ENCODE measurements at regions not wholly inside any gene's neighbourhood (a gene's known extent, or its start where the extent isn't known, plus 50 kb on each side); places are given as distances from the start of the nearest gene placed in this dataset.

GRCh38 chr12:105538880-105539279 lies 208.4 kb downstream of the C12orf75 start:
- no peaks in the 10 kb centered on the region for H3K79me2 ChIP-seq (ENCODE audit: low read length)
- peaks cover 8% of the 10 kb centered on the region for H3K9me3 ChIP-seq (ENCODE audit: low read length)
- H3K27ac ChIP-seq (ENCODE audit: low read length) = no peak overlapping the region
- H3K4me2 ChIP-seq (ENCODE audit: low read depth, low read length, poor library complexity, severe bottlenecking) = no peak overlapping the region
- no peaks in the 10 kb centered on the region for H4K20me1 ChIP-seq (ENCODE audit: insufficient read depth, low read depth, low read length)
- H3K9me2 ChIP-seq (replicated peaks; ENCODE audit: insufficient read depth, low read length) = no peaks in the 10 kb centered on the region
- no peak for DNase-seq
- 0 out of 2 replicates have a peak, but pooled peaks cover 3% of the 10 kb centered on the region for H3K27me3 ChIP-seq (ENCODE audit: low read length)
- H3K4me3 ChIP-seq (ENCODE audit: low read length) = no peak overlapping the region
- H3K9ac ChIP-seq (ENCODE audit: low read length) = no peak overlapping the region
- H3K4me1 ChIP-seq (ENCODE audit: low read length) = no peaks in the 10 kb centered on the region
- H2AFZ ChIP-seq (ENCODE audit: low read length) = no peak overlapping the region
- H3K36me3 ChIP-seq (ENCODE audit: insufficient read depth, low read length) = no peaks in the 10 kb centered on the region

- Histone ChIP-seq H3K4me3 (ENCODE audit: low read length) (no peak overlapping the region), H3K9me3 (ENCODE audit: low read length) (peaks cover 4% of the 10 kb centered on the region), H3K9me2 (replicated peaks; ENCODE audit: insufficient read depth, low read length) (no peaks in the 10 kb centered on the region), H3K9ac (ENCODE audit: low read length) (no peak overlapping the region), H3K27ac (ENCODE audit: low read length) (no peak overlapping the region), H3K79me2 (ENCODE audit: low read length) (no peaks in the 10 kb centered on the region), H3K4me1 (ENCODE audit: low read length) (no peaks in the 10 kb centered on the region), H3K4me2 (ENCODE audit: low read depth, low read length, poor library complexity, severe bottlenecking) (no peak overlapping the region), H2AFZ (ENCODE audit: low read length) (no peak overlapping the region), H3K36me3 (ENCODE audit: insufficient read depth, low read length) (no peaks in the 10 kb centered on the region), H3K27me3 (ENCODE audit: low read length) (0 out of 2 replicates have a peak, but pooled peaks cover 3% of the 10 kb centered on the region), H4K20me1 (ENCODE audit: insufficient read depth, low read depth, low read length) (no peaks in the 10 kb centered on the region)
- no peak for DNase-seq
These were observed 209.2 kb downstream of the C12orf75 start for GRCh38 chr12:105539735-105540134.

- no peak overlapping the region for H3K27ac ChIP-seq (ENCODE audit: low read length)
- no peaks in the 10 kb centered on the region for H3K9me3 ChIP-seq (ENCODE audit: low read length)
- no peak overlapping the region for H2AFZ ChIP-seq (ENCODE audit: low read length)
These were observed 217.3 kb downstream of the C12orf75 start for GRCh38 chr12:105547786-105548185.

GRCh38 chr12:105548626-105549025 lies 218.1 kb downstream of the C12orf75 start:
- no peaks in the 10 kb centered on the region for H3K9me3 ChIP-seq (ENCODE audit: low read length)
- H3K4me2 ChIP-seq (ENCODE audit: low read depth, low read length, poor library complexity, severe bottlenecking) = no peak overlapping the region
- H2AFZ ChIP-seq (ENCODE audit: low read length) = no peak overlapping the region
- H3K27me3 ChIP-seq (ENCODE audit: low read length) = no peaks in the 10 kb centered on the region
- no peaks in the 10 kb centered on the region for H3K79me2 ChIP-seq (ENCODE audit: low read length)
- H3K4me3 ChIP-seq (ENCODE audit: low read length) = no peak overlapping the region
- H3K36me3 ChIP-seq (ENCODE audit: insufficient read depth, low read length) = no peaks in the 10 kb centered on the region
- DNase-seq = no peak
- H3K9me2 ChIP-seq (replicated peaks; ENCODE audit: insufficient read depth, low read length) = no peaks in the 10 kb centered on the region
- H3K4me1 ChIP-seq (ENCODE audit: low read length) = no peaks in the 10 kb centered on the region
- H3K27ac ChIP-seq (ENCODE audit: low read length) = no peak overlapping the region
- H3K9ac ChIP-seq (ENCODE audit: low read length) = no peak overlapping the region
- H4K20me1 ChIP-seq (ENCODE audit: insufficient read depth, low read depth, low read length) = no peaks in the 10 kb centered on the region

More at GRCh38 chr12:105547786-105548185, 217.3 kb downstream of the C12orf75 start:
- Histone ChIP-seq H4K20me1 (ENCODE audit: insufficient read depth, low read depth, low read length) (no peaks in the 10 kb centered on the region), H3K4me3 (ENCODE audit: low read length) (no peak overlapping the region), H3K9me2 (replicated peaks; ENCODE audit: insufficient read depth, low read length) (no peaks in the 10 kb centered on the region), H3K79me2 (ENCODE audit: low read length) (no peaks in the 10 kb centered on the region), H3K4me1 (ENCODE audit: low read length) (no peaks in the 10 kb centered on the region), H3K36me3 (ENCODE audit: insufficient read depth, low read length) (no peaks in the 10 kb centered on the region), H3K9ac (ENCODE audit: low read length) (no peak overlapping the region), H3K27me3 (ENCODE audit: low read length) (no peaks in the 10 kb centered on the region), H3K4me2 (ENCODE audit: low read depth, low read length, poor library complexity, severe bottlenecking) (no peak overlapping the region)
- no peak for DNase-seq

GRCh38 chr12:105552056-105552455 lies 221.6 kb downstream of the C12orf75 start:
- Histone ChIP-seq H3K36me3 (ENCODE audit: insufficient read depth, low read length) (no peaks in the 10 kb centered on the region), H3K4me3 (ENCODE audit: low read length) (no peak overlapping the region), H3K9ac (ENCODE audit: low read length) (no peak overlapping the region), H3K79me2 (ENCODE audit: low read length) (no peaks in the 10 kb centered on the region), H3K4me2 (ENCODE audit: low read depth, low read length, poor library complexity, severe bottlenecking) (no peak overlapping the region), H3K4me1 (ENCODE audit: low read length) (no peaks in the 10 kb centered on the region), H3K27me3 (ENCODE audit: low read length) (no peaks in the 10 kb centered on the region), H2AFZ (ENCODE audit: low read length) (no peak overlapping the region), H3K9me3 (ENCODE audit: low read length) (no peaks in the 10 kb centered on the region), H3K27ac (ENCODE audit: low read length) (no peak overlapping the region), H3K9me2 (replicated peaks; ENCODE audit: insufficient read depth, low read length) (no peaks in the 10 kb centered on the region), H4K20me1 (ENCODE audit: insufficient read depth, low read depth, low read length) (no peaks in the 10 kb centered on the region)
- no peak for DNase-seq

- H3K36me3 ChIP-seq (ENCODE audit: insufficient read depth, low read length) = no peaks in the 10 kb centered on the region
- H3K27me3 ChIP-seq (ENCODE audit: low read length) = no peaks in the 10 kb centered on the region
- no peak overlapping the region for H3K4me3 ChIP-seq (ENCODE audit: low read length)
- no peaks in the 10 kb centered on the region for H3K4me1 ChIP-seq (ENCODE audit: low read length)
- no peak for DNase-seq
- no peaks in the 10 kb centered on the region for H3K9me3 ChIP-seq (ENCODE audit: low read length)
- H4K20me1 ChIP-seq (ENCODE audit: insufficient read depth, low read depth, low read length) = no peaks in the 10 kb centered on the region
- no peak overlapping the region for H2AFZ ChIP-seq (ENCODE audit: low read length)
- no peak overlapping the region for H3K27ac ChIP-seq (ENCODE audit: low read length)
- no peak overlapping the region for H3K9ac ChIP-seq (ENCODE audit: low read length)
- H3K9me2 ChIP-seq (replicated peaks; ENCODE audit: insufficient read depth, low read length) = no peaks in the 10 kb centered on the region
- no peaks in the 10 kb centered on the region for H3K79me2 ChIP-seq (ENCODE audit: low read length)
- H3K4me2 ChIP-seq (ENCODE audit: low read depth, low read length, poor library complexity, severe bottlenecking) = no peak overlapping the region
These were observed 223.8 kb downstream of the C12orf75 start for GRCh38 chr12:105554223-105554678.

GRCh38 chr12:105554856-105555255 lies 224.4 kb downstream of the C12orf75 start:
- Histone ChIP-seq H3K27me3 (ENCODE audit: low read length) (no peaks in the 10 kb centered on the region), H3K36me3 (ENCODE audit: insufficient read depth, low read length) (no peaks in the 10 kb centered on the region), H3K27ac (ENCODE audit: low read length) (no peak overlapping the region), H4K20me1 (ENCODE audit: insufficient read depth, low read depth, low read length) (no peaks in the 10 kb centered on the region), H3K4me3 (ENCODE audit: low read length) (no peak overlapping the region), H3K9me3 (ENCODE audit: low read length) (no peaks in the 10 kb centered on the region), H2AFZ (ENCODE audit: low read length) (no peak overlapping the region), H3K9ac (ENCODE audit: low read length) (no peak overlapping the region), H3K4me1 (ENCODE audit: low read length) (no peaks in the 10 kb centered on the region), H3K79me2 (ENCODE audit: low read length) (no peaks in the 10 kb centered on the region), H3K9me2 (replicated peaks; ENCODE audit: insufficient read depth, low read length) (no peaks in the 10 kb centered on the region), H3K4me2 (ENCODE audit: low read depth, low read length, poor library complexity, severe bottlenecking) (no peak overlapping the region)
- no peak for DNase-seq

GRCh38 chr12:105555556-105556295 lies 225.2 kb downstream of the C12orf75 start:
- no peak overlapping the region for H3K4me3 ChIP-seq (ENCODE audit: low read length)
- H3K4me1 ChIP-seq (ENCODE audit: low read length) = no peaks in the 10 kb centered on the region
- H3K4me2 ChIP-seq (ENCODE audit: low read depth, low read length, poor library complexity, severe bottlenecking) = no peak overlapping the region
- H3K36me3 ChIP-seq (ENCODE audit: insufficient read depth, low read length) = no peaks in the 10 kb centered on the region
- H3K9me2 ChIP-seq (replicated peaks; ENCODE audit: insufficient read depth, low read length) = no peaks in the 10 kb centered on the region
- H2AFZ ChIP-seq (ENCODE audit: low read length) = no peak overlapping the region
- H3K27me3 ChIP-seq (ENCODE audit: low read length) = no peaks in the 10 kb centered on the region
- H3K79me2 ChIP-seq (ENCODE audit: low read length) = no peaks in the 10 kb centered on the region
- DNase-seq = no peak
- H4K20me1 ChIP-seq (ENCODE audit: insufficient read depth, low read depth, low read length) = no peaks in the 10 kb centered on the region
- no peak overlapping the region for H3K27ac ChIP-seq (ENCODE audit: low read length)
- no peaks in the 10 kb centered on the region for H3K9me3 ChIP-seq (ENCODE audit: low read length)
- H3K9ac ChIP-seq (ENCODE audit: low read length) = no peak overlapping the region

All from Karpas-422 (cell line).